GM12878 (cell line): ENCODE measurements at regions not wholly inside any gene's neighbourhood (a gene's known extent, or its start where the extent isn't known, plus 50 kb on each side); places are given as distances from the start of the nearest gene placed in this dataset.

Experiments used
- ATAC-seq: fragments of 200-7000 bp; cut with Tn5 transposase; 3 replicates; pipeline ENCODE4 v1.9.1; 2020; ENCODE audit warnings: mild to moderate bottlenecking, moderate library complexity
- BruUV-seq: library from RNA; stranded (reverse); fragments of 400-500 nt; replicated peaks from 2 replicates; lab custom pipeline; 2021; lab: Mats Ljungman, UMichigan
- CTCF ChIA-PET: fragments of 300-600 bp; sonication (Branson Sonifier 250); formaldehyde crosslinking; extraction: SDS; loops from one replicate; lab custom pipeline; 2021; ENCODE audit warnings: inconsistent platforms; lab: Yijun Ruan, JAX
- POLR2A ChIA-PET: fragments of 350-600 bp; formaldehyde crosslinking; extraction: SDS; loops from one replicate; lab custom pipeline; 2021; ENCODE audit warnings: inconsistent platforms; lab: Charles Lee
- RAD21 ChIA-PET: fragments of 300-600 bp; sonication (Branson Sonifier 250); formaldehyde crosslinking; loops from one replicate; lab custom pipeline; 2023; ENCODE audit warnings: antibody characterized with exemption; ENCODE audit not compliant: unreplicated experiment; lab: Charles Lee
- SMC1A ChIA-PET: fragments of 300-600 bp; sonication (Branson Sonifier 250); formaldehyde crosslinking; loops from one replicate; lab custom pipeline; 2023; ENCODE audit not compliant: unreplicated experiment, uncharacterized antibody; lab: Charles Lee
- DNase-seq: peaks from one replicate; pipeline ENCODE4 v3.0.0-alpha.2; 2011; ENCODE audit warnings: low read depth, low spot score
- FAIRE-seq: peaks from 3 replicates; lab custom pipeline; 2011; peaks lifted over from hg19 to GRCh38; lab: Jason Lieb, UNC
- H2AFZ ChIP-seq: 2 replicates; pipeline ENCODE4 v1.6.0; 2011; ENCODE audit warnings: low read depth, low read length, control low read depth; ENCODE audit not compliant: control insufficient read depth
- H3K27ac ChIP-seq: 2 replicates; pipeline ENCODE4 v1.5.1; 2011; ENCODE audit warnings: control low read depth; ENCODE audit not compliant: control insufficient read depth, insufficient read depth
- H3K27me3 ChIP-seq, 2 experiments: replicated peaks in 1 of 2; 2 replicates each; pipeline versions ENCODE4 v1.6.0 to v1.6.1; 2011; ENCODE audit warnings: low read length in 1 of 2; ENCODE audit not compliant: control insufficient read depth in 2 of 2, insufficient read depth in 2 of 2
- H3K36me3 ChIP-seq, 2 experiments: 2 replicates each; pipeline ENCODE4 v1.5.1; 2011; ENCODE audit warnings: low read length in 1 of 2; ENCODE audit not compliant: control insufficient read depth in 2 of 2, insufficient read depth in 2 of 2
- H3K4me1 ChIP-seq: 2 replicates; pipeline ENCODE4 v1.6.1; 2011; ENCODE audit warnings: mild to moderate bottlenecking, low read length, moderate library complexity, mixed read lengths; ENCODE audit not compliant: control insufficient read depth, insufficient read depth
- H3K4me2 ChIP-seq: 2 replicates; pipeline ENCODE4 v1.6.0; 2011; ENCODE audit warnings: control low read depth; ENCODE audit not compliant: control insufficient read depth, insufficient read depth
- H3K4me3 ChIP-seq: fragments of 200-600 bp; sonication (generic); 2 replicates; pipeline ENCODE4 v1.5.1; 2016
- H3K79me2 ChIP-seq: 2 replicates; pipeline ENCODE4 v1.6.0; 2011; ENCODE audit warnings: low read length; ENCODE audit not compliant: control insufficient read depth, insufficient read depth
- H3K9ac ChIP-seq: 2 replicates; pipeline ENCODE4 v1.8.0; 2011; ENCODE audit warnings: low read length, control low read depth, mixed read lengths; ENCODE audit not compliant: control insufficient read depth, insufficient read depth
- H3K9me3 ChIP-seq: replicated peaks from 3 replicates; pipeline ENCODE4 v1.5.1; 2011; ENCODE audit warnings: mild to moderate bottlenecking, low read length; ENCODE audit not compliant: control insufficient read depth, insufficient read depth
- H4K20me1 ChIP-seq: 2 replicates; pipeline ENCODE4 v1.6.0; 2011; ENCODE audit not compliant: control insufficient read depth, insufficient read depth
- BHLHE40 ChIP-seq, 2 experiments: fragments of 450-650 bp in 1 of 2; IDR thresholded peaks; 2 replicates each; pipeline ENCODE4 v1.6.1; 2011 to 2017; ENCODE audit warnings: low read depth in 2 of 2, borderline replicate concordance in 1 of 2, improper control_type of control experiment in 1 of 2, low read length in 1 of 2, mild to moderate bottlenecking in 1 of 2
- BRCA1 ChIP-seq: IDR thresholded peaks from 2 replicates; pipeline ENCODE4 v1.6.1; 2011; ENCODE audit warnings: low read depth, low read length, improper control_type of control experiment
- DPF2 ChIP-seq: fragments of 450-650 bp; IDR thresholded peaks from 2 replicates; pipeline ENCODE4 v1.6.1; 2017; ENCODE audit warnings: mild to moderate bottlenecking
- IRF4 ChIP-seq: IDR thresholded peaks from 2 replicates; pipeline ENCODE4 v1.6.1; 2011; ENCODE audit warnings: low read depth, low read length
- NKRF ChIP-seq: fragments of 450-650 bp; conservative IDR thresholded peaks from 2 replicates; pipeline ENCODE4 v1.6.1; 2017; ENCODE audit warnings: mild to moderate bottlenecking, moderate library complexity
- NRF1 ChIP-seq: conservative IDR thresholded peaks from 2 replicates; pipeline ENCODE4 v1.6.1; 2011; ENCODE audit warnings: mild to moderate bottlenecking, low read depth, low read length, improper control_type of control experiment
- RAD51 ChIP-seq: fragments of 450-650 bp; IDR thresholded peaks from 2 replicates; pipeline ENCODE4 v1.6.1; 2016; ENCODE audit warnings: moderate library complexity, mild to moderate bottlenecking, inconsistent platforms
- RB1 ChIP-seq: fragments of 450-650 bp; formaldehyde crosslinking; IDR thresholded peaks from 2 replicates; pipeline ENCODE4 v1.6.1; 2017; ENCODE audit warnings: mild to moderate bottlenecking, borderline replicate concordance
- RFX5 ChIP-seq: IDR thresholded peaks from 2 replicates; pipeline ENCODE4 v1.6.1; 2011; ENCODE audit warnings: low read depth, low read length, improper control_type of control experiment
- SIN3A ChIP-seq: IDR thresholded peaks from 2 replicates; pipeline ENCODE4 v1.6.1; 2012; ENCODE audit warnings: low read depth, low read length, improper control_type of control experiment
- TAF1 ChIP-seq: IDR thresholded peaks from 2 replicates; pipeline ENCODE4 v1.6.1; 2011; ENCODE audit warnings: mild to moderate bottlenecking, low read depth, low read length, borderline replicate concordance
- WRNIP1 ChIP-seq: IDR thresholded peaks from 2 replicates; pipeline ENCODE4 v1.6.1; 2011; ENCODE audit warnings: low read depth, low read length, improper control_type of control experiment, borderline replicate concordance
- ZBTB33 ChIP-seq: fragments of 450-650 bp; IDR thresholded peaks from 2 replicates; pipeline ENCODE4 v1.6.1; 2017; ENCODE audit warnings: mild to moderate bottlenecking
- WGBS: methylation state at CpG from one replicate; pipeline ENCODE4 v1.1.6; 2016; ENCODE audit warnings: low lambda C conversion rate; ENCODE audit not compliant: insufficient replicate concordance, insufficient coverage; ENCODE audit errors: missing lambda C conversion rate; 5-methylcytosine and 5-hydroxymethylcytosine counted together
- in situ Hi-C: fragments of 300-500 bp; cut with MboI; formaldehyde crosslinking; loops from 9 replicates; pipeline ENCODE4 v1.14.3; 2018; ENCODE audit warnings: mixed read lengths
- intact Hi-C: fragments of 100-400 bp; cut with micrococcal nuclease; formaldehyde crosslinking; loops from one replicate; pipeline ENCODE4 v1.14.2; 2022; ENCODE audit not compliant: unreplicated experiment
- TF ChIP-seq, protein P1 (sequence below): fragments of 450-650 bp; IDR thresholded peaks from 2 replicates; pipeline ENCODE4 v1.6.1; 2014; ENCODE audit warnings: mild to moderate bottlenecking
- TF ChIP-seq, protein P2 (sequence below): IDR thresholded peaks from 2 replicates; pipeline ENCODE4 v1.6.1; 2011; ENCODE audit warnings: borderline replicate concordance, low read depth, mild to moderate bottlenecking, moderate library complexity, mixed read lengths, low read length; ENCODE audit not compliant: insufficient read depth; ENCODE audit errors: extremely low read length

DNA sequence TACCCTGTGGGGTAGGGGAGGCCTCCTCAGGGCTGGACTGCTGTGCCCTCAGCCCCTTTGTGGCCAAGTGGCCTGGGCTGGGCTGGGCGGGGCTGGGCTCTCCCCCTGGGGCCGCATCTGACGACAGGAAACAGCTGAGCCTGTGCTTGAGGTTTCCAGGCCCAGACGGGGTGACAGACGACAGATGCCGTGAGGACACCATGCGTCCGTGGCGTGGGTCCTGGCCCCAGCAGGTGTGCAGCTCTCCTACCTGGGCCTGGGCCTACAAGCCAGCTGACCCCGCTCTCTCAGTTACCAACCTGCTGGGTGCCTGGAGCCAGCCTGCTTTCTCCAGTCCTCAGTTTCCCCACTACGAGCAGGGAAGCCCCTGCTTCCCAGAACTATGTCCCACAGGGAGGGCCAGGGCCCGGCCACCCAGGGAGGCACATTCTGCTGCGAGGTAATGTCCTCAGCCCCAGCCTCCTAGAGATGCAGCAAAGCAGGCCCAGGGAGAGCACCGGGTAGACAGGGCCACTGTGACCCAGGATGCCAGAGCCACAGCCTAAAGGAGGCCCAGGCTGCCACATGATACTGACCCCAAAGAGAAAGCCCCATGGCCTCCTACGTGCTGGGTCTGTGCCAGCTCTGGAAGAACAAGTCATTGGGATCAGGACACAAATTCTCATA is 181.3 kb downstream of the IGLL1 start (continued):
- no peak for TF ChIP-seq NKRF
- no peak for TF ChIP-seq IRF4
- no peak for TF ChIP-seq BRCA1
- TF ChIP-seq WRNIP1: no peak

- Histone ChIP-seq H3K9me3 (no peaks in the 10 kb centered on the region), H4K20me1 (no peaks in the 10 kb centered on the region), H3K9ac (no peak overlapping the region), H3K27me3 (no peaks in the 10 kb centered on the region), H3K4me1 (no peaks in the 10 kb centered on the region), H3K4me2 (no peak overlapping the region), H3K4me3 (no peak overlapping the region), H3K79me2 (no peaks in the 10 kb centered on the region), H3K27ac (no peak overlapping the region), H2AFZ (no peak overlapping the region), H3K36me3 (no peaks in the 10 kb centered on the region)
- ChIA-PET RAD21 (no interaction called here), SMC1A (no interaction called here), CTCF (no interaction called here), POLR2A (interaction anchor here (0.5 kb wide), 1 partner anchor 21 kb away, joined by 5 read pairs; no protein-coding TSS in a partner anchor)
- no TSS peak for BruUV-seq
- ATAC-seq (no peak), FAIRE-seq (no peak), DNase-seq (no peak)
- 30% methylated on average over 29 of the region's 29 CpGs for WGBS
- in situ Hi-C loops: loop anchor here (25.0 kb wide), 1 partner anchor 586 kb away; no protein-coding TSS in a partner anchor
- intact Hi-C loops: no loop called here
- TF ChIP-seq, protein P1, sequence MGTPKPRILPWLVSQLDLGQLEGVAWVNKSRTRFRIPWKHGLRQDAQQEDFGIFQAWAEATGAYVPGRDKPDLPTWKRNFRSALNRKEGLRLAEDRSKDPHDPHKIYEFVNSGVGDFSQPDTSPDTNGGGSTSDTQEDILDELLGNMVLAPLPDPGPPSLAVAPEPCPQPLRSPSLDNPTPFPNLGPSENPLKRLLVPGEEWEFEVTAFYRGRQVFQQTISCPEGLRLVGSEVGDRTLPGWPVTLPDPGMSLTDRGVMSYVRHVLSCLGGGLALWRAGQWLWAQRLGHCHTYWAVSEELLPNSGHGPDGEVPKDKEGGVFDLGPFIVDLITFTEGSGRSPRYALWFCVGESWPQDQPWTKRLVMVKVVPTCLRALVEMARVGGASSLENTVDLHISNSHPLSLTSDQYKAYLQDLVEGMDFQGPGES: no peak
- TF ChIP-seq RAD51 (no peak), SIN3A (no peak), DPF2 (no peak), NRF1 (no peak), RB1 (no peak), RFX5 (no peak), BHLHE40 (IDR thresholded peaks at IDR 0.05; ENCODE audit: borderline replicate concordance in 1 of 2, low read depth in 2 of 2, low read length in 1 of 2) (no peak), ZBTB33 (no peak), TAF1 (no peak)
- TF ChIP-seq, protein P2, sequence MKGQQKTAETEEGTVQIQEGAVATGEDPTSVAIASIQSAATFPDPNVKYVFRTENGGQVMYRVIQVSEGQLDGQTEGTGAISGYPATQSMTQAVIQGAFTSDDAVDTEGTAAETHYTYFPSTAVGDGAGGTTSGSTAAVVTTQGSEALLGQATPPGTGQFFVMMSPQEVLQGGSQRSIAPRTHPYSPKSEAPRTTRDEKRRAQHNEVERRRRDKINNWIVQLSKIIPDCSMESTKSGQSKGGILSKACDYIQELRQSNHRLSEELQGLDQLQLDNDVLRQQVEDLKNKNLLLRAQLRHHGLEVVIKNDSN: no peak
Observed at GRCh38 chr22:23397613-23398567, 182.2 kb downstream of the IGLL1 start.
